WERI-Rb-1 (cell line): ENCODE measurements at regions not wholly inside any gene's neighbourhood (a gene's known extent, or its start where the extent isn't known, plus 50 kb on each side); places are given as distances from the start of the nearest gene placed in this dataset.

Experiments used
- DNase-seq: peaks from one replicate; pipeline ENCODE4 v3.0.0-alpha.2; 2020
- H3K27ac ChIP-seq: fragments of 250-450 bp; sonication (Bioruptor Pico); 2 replicates; pipeline ENCODE4 v1.5.1; 2020; ENCODE audit warnings: mild to moderate bottlenecking, moderate library complexity
- H3K27me3 ChIP-seq: fragments of 250-450 bp; sonication (Bioruptor Pico); 2 replicates; pipeline ENCODE4 v1.5.1; 2021; ENCODE audit warnings: mild to moderate bottlenecking, low read depth, moderate library complexity; ENCODE audit not compliant: insufficient read depth, severe bottlenecking
- H3K36me3 ChIP-seq: fragments of 250-450 bp; sonication (Bioruptor Pico); 2 replicates; pipeline ENCODE4 v1.5.1; 2020; ENCODE audit warnings: mild to moderate bottlenecking, moderate library complexity
- H3K4me3 ChIP-seq: 2 replicates; pipeline ENCODE4 v1.5.1; 2011; ENCODE audit warnings: low read depth, mild to moderate bottlenecking, control low read depth, low read length
- H3K9me3 ChIP-seq: fragments of 250-450 bp; sonication (Bioruptor Pico); 2 replicates; pipeline ENCODE4 v1.5.1; 2021; ENCODE audit warnings: mild to moderate bottlenecking, moderate library complexity; ENCODE audit not compliant: severe bottlenecking
- TF ChIP-seq, protein P1 (sequence below): IDR thresholded peaks from 2 replicates; pipeline ENCODE4 v1.5.1; 2011; ENCODE audit warnings: low read depth, mild to moderate bottlenecking, control low read depth, inconsistent platforms, low read length

DNA sequence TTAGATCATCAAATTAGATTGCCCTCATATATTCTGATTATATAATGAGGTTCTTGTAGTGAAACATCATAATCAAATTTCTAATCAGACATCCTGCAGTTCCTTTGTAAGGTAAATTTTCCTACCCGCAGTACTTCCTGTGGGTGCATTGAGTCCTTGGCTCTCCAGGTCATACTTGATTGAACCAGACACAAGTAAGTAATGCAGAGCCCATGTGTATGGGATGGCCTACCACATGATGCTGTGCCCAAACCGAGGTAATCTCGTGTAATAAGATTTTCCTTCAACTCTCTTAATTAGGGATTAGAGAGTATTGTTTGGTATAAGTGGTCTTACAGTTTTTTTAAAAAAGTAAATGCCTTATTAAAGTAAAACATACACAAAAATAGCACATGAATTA, 1841.8 kb downstream of the PCDH7 start:
- H3K36me3 ChIP-seq, result no peaks in the 10 kb centered on the region
- H3K4me3 ChIP-seq, result no peak overlapping the region
- no peak overlapping the region for H3K27ac ChIP-seq
- no peaks in the 10 kb centered on the region for H3K9me3 ChIP-seq
- DNase-seq, result peak; percentile 27
- TF ChIP-seq, protein P1, sequence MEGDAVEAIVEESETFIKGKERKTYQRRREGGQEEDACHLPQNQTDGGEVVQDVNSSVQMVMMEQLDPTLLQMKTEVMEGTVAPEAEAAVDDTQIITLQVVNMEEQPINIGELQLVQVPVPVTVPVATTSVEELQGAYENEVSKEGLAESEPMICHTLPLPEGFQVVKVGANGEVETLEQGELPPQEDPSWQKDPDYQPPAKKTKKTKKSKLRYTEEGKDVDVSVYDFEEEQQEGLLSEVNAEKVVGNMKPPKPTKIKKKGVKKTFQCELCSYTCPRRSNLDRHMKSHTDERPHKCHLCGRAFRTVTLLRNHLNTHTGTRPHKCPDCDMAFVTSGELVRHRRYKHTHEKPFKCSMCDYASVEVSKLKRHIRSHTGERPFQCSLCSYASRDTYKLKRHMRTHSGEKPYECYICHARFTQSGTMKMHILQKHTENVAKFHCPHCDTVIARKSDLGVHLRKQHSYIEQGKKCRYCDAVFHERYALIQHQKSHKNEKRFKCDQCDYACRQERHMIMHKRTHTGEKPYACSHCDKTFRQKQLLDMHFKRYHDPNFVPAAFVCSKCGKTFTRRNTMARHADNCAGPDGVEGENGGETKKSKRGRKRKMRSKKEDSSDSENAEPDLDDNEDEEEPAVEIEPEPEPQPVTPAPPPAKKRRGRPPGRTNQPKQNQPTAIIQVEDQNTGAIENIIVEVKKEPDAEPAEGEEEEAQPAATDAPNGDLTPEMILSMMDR, result no peak
- H3K27me3 ChIP-seq, result no peaks in the 10 kb centered on the region

DNA sequence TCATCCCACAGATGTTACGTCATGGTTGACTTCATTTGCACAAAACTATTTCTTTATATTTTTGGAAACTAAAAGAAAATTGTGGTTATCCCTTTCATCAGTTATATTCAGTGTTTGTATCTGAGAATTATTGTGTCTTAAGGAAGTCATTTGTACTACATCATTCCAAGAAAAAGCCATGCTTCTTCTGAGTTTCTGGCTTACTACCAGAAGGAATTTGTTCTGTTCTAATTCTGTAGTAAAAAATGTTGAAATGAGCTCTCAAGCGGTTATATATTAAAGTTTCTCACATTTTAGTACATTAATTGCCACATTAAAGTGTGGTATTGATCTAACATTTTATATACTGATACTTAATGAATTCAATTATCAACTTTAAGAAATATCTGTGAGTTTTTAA, 1844.5 kb downstream of the PCDH7 start:
- Histone ChIP-seq H3K27ac (no peak overlapping the region), H3K9me3 (no peaks in the 10 kb centered on the region), H3K36me3 (no peaks in the 10 kb centered on the region), H3K4me3 (no peak overlapping the region), H3K27me3 (no peaks in the 10 kb centered on the region)
- TF ChIP-seq, protein P1, result no peak
- no peak for DNase-seq

DNA sequence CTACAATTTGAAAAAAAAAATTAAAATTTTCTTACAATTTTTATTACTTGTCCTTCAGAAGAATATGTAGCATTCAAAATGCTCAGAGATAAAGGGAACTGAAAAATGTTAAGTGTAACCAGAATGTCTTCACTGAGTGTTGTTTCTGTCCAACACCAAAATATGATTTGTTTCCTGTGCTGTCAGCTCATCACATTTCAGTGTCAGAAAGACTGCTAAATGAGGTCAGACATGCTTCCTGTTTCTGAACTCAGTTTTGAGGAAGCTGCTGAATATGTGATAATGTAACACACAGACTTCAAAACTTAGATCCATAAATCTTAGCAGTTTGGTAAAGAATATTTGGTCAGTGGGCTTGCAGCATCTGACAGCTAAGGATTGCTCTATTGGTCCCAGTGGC, 1849.7 kb downstream of the PCDH7 start:
- Histone ChIP-seq H3K9me3 (no peaks in the 10 kb centered on the region), H3K4me3 (no peak overlapping the region), H3K27me3 (no peaks in the 10 kb centered on the region), H3K36me3 (no peaks in the 10 kb centered on the region), H3K27ac (no peak overlapping the region)
- DNase-seq, result no peak
- TF ChIP-seq, protein P1, result no peak

DNA sequence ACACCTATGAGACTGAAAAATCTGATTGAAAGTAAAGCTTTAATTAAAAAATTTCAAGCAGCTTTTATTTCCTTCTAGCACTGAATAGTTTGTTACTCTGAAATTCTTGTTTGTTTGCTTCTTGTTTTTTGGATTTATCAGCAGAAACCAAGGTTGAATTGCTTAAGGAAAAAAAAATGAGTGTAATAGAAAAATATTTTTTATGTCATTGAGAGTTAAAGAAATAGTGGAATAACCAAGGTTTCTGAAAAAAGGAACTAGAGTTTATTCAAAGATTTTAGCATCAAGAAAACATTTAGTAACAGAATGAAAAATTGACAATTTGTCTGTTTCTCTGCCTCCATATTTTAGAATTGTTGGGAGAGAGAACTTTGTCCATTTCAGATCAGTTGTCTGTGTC, 1852.2 kb downstream of the PCDH7 start:
- no peak overlapping the region for H3K27ac ChIP-seq
- DNase-seq, result no peak
- no peak overlapping the region for H3K4me3 ChIP-seq
- no peaks in the 10 kb centered on the region for H3K27me3 ChIP-seq
- no peaks in the 10 kb centered on the region for H3K9me3 ChIP-seq
- TF ChIP-seq, protein P1, result no peak
- H3K36me3 ChIP-seq, result no peaks in the 10 kb centered on the region

- Histone ChIP-seq H3K9me3 (no peaks in the 10 kb centered on the region), H3K27ac (no peak overlapping the region), H3K36me3 (no peaks in the 10 kb centered on the region), H3K27me3 (no peaks in the 10 kb centered on the region), H3K4me3 (no peak overlapping the region)
- DNase-seq, result no peak
- TF ChIP-seq, protein P1, result no peak
These were observed 1854.6 kb downstream of the PCDH7 start for GRCh38 chr4:32574803-32575202.

DNA sequence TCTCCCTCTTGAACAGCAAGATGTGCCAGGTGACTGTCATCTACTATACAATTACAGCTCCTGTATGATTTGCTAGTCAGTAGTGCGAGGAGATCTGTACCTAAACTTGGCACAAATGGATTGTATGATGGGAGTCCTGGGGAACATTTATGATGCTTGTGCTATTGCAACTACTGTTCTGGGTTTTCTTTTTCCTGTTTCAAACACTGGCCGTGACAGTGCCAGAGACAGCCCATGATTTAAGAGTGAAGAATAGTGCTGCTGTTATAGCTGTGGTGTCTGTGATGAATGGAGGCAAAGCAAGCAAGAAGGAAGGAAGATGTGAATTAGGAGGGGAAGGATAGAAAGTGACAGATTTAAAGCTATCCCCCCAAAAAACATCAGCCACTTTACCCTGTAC, 1868.9 kb downstream of the PCDH7 start:
- DNase-seq, result no peak
- H3K27ac ChIP-seq, result no peak overlapping the region
- no peaks in the 10 kb centered on the region for H3K36me3 ChIP-seq
- H3K27me3 ChIP-seq, result no peaks in the 10 kb centered on the region
- H3K4me3 ChIP-seq, result no peak overlapping the region
- no peaks in the 10 kb centered on the region for H3K9me3 ChIP-seq
- TF ChIP-seq, protein P1, result no peak
